Endothelial cell of umbilical vein (primary cell): ENCODE measurements at regions not wholly inside any gene's neighbourhood (a gene's known extent, or its start where the extent isn't known, plus 50 kb on each side); places are given as distances from the start of the nearest gene placed in this dataset.

Experiments used
- BruUV-seq: library from RNA; stranded (reverse); fragments of 400-500 nt; replicated peaks from 2 replicates; lab custom pipeline; 2021; lab: Mats Ljungman, UMichigan
- CTCF ChIA-PET: fragments of 300-600, 350-600 bp; sonication (Branson Sonifier 250); formaldehyde crosslinking; loops from one replicate; lab custom pipeline; 2021; ENCODE audit warnings: antibody characterized with exemption, inconsistent platforms; lab: Charles Lee
- POLR2A ChIA-PET: fragments of 300-600, 350-600 bp; sonication (Branson Sonifier 250); formaldehyde crosslinking; loops from one replicate; lab custom pipeline; 2021; ENCODE audit warnings: antibody characterized with exemption, inconsistent platforms; lab: Charles Lee
- DNase-seq: peaks from one replicate; pipeline ENCODE4 v3.0.0-alpha.2; 2011; ENCODE audit warnings: low read depth, low spot score
- FAIRE-seq: peaks from 2 replicates; lab custom pipeline; 2011; peaks lifted over from hg19 to GRCh38; lab: Jason Lieb, UNC
- H2AFZ ChIP-seq: 2 replicates; pipeline ENCODE4 v1.6.0; 2012; ENCODE audit warnings: low read depth, low read length, control low read depth, inconsistent platforms
- H3K27ac ChIP-seq: 2 replicates; pipeline ENCODE4 v1.5.1; 2011; ENCODE audit warnings: low read depth, mild to moderate bottlenecking, control low read depth, low read length, moderate library complexity; ENCODE audit not compliant: insufficient read depth
- H3K27me3 ChIP-seq, 2 experiments: 2 replicates each; pipeline versions ENCODE4 v1.6.0 to v1.6.1; 2011; ENCODE audit warnings: low read length in 2 of 2, mixed read lengths in 1 of 2; ENCODE audit not compliant: control insufficient read depth in 2 of 2, insufficient read depth in 2 of 2
- H3K36me3 ChIP-seq, 2 experiments: 2 replicates in 1 of 2; 3 replicates in 1 of 2; pipeline ENCODE4 v1.5.1; 2011; ENCODE audit warnings: low read length in 2 of 2, mild to moderate bottlenecking in 1 of 2, moderate library complexity in 1 of 2; ENCODE audit not compliant: control insufficient read depth in 2 of 2, insufficient read depth in 2 of 2; ENCODE audit errors: extremely low read depth in 1 of 2
- H3K4me1 ChIP-seq: 3 replicates; pipeline ENCODE4 v1.5.1; 2011; ENCODE audit warnings: mild to moderate bottlenecking, low read length; ENCODE audit not compliant: control insufficient read depth, insufficient read depth; ENCODE audit errors: extremely low read depth
- H3K4me2 ChIP-seq: 2 replicates; pipeline ENCODE4 v1.6.1; 2011; ENCODE audit warnings: low read length, control low read depth, mixed read lengths; ENCODE audit not compliant: insufficient read depth
- H3K4me3 ChIP-seq, 3 experiments: fragments of 200-600 bp in 1 of 3; sonication (generic), shearing (Covaris generic) in 1 of 3; replicated peaks in 1 of 3; 2 replicates each; pipeline ENCODE4 v1.5.1; 2011 to 2016; ENCODE audit warnings: control low read depth in 3 of 3, low read length in 3 of 3, mild to moderate bottlenecking in 2 of 3, inconsistent platforms in 1 of 3, low read depth in 1 of 3, moderate library complexity in 1 of 3; ENCODE audit not compliant: insufficient read depth in 1 of 3
- H3K79me2 ChIP-seq: 2 replicates; pipeline ENCODE4 v1.6.0; 2012; ENCODE audit warnings: low read length, inconsistent platforms; ENCODE audit not compliant: control insufficient read depth, insufficient read depth
- H3K9ac ChIP-seq: replicated peaks from 2 replicates; pipeline ENCODE3; 2011; ENCODE audit warnings: low read length, control low read depth; ENCODE audit not compliant: insufficient read depth; ENCODE audit errors: extremely low read depth
- H3K9me1 ChIP-seq: replicated peaks from 3 replicates; pipeline ENCODE4 v1.6.0; 2011; ENCODE audit warnings: mild to moderate bottlenecking, low read length; ENCODE audit not compliant: control insufficient read depth, insufficient read depth; ENCODE audit errors: extremely low read depth
- H3K9me3 ChIP-seq: replicated peaks from 2 replicates; pipeline ENCODE4 v1.5.1; 2012; ENCODE audit warnings: low read length, inconsistent platforms; ENCODE audit not compliant: control insufficient read depth, insufficient read depth
- H4K20me1 ChIP-seq: replicated peaks from 2 replicates; pipeline ENCODE3; 2011; ENCODE audit warnings: mild to moderate bottlenecking, low read length; ENCODE audit not compliant: control insufficient read depth, insufficient read depth; ENCODE audit errors: extremely low read depth
- CTCF ChIP-seq, 2 donors: IDR thresholded peaks; 1 replicate in 1 of 2; 2 replicates in 1 of 2; pipeline ENCODE4 v1.5.1; 2011; ENCODE audit warnings: low read length in 2 of 2, mild to moderate bottlenecking in 2 of 2, moderate library complexity in 2 of 2, control low read depth in 1 of 2, inconsistent platforms in 1 of 2, low read depth in 1 of 2; ENCODE audit not compliant: insufficient read depth in 1 of 2; ENCODE audit errors: extremely low read depth in 1 of 2
- MYC ChIP-seq: IDR thresholded peaks from one replicate; pipeline ENCODE4 v1.6.1; 2011; ENCODE audit warnings: mild to moderate bottlenecking, low read depth, low read length
- dilution Hi-C: fragments of 300-500 bp; cut with MboI; formaldehyde crosslinking; loops from one replicate; pipeline ENCODE4 v1.15.0; 2019; ENCODE audit warnings: low sequenced_read_pairs; ENCODE audit not compliant: extremely low pct_ligation_motif_present
- intact Hi-C: fragments of 100-400 bp; cut with micrococcal nuclease; formaldehyde crosslinking; loops from one replicate; pipeline ENCODE4 v1.10.0; 2022

- no peak overlapping the region for H3K27ac ChIP-seq
- no peaks in the 10 kb centered on the region for H3K9me1 ChIP-seq
- intact Hi-C loops (no loop called here), dilution Hi-C loops (no loop called here)
- CTCF ChIA-PET, result no interaction called here
- H3K79me2 ChIP-seq, result no peaks in the 10 kb centered on the region
- DNase-seq (no peak), FAIRE-seq (no peak)
- no peak overlapping the region for H3K4me2 ChIP-seq
- no peak overlapping the region for H3K4me3 ChIP-seq
- TF ChIP-seq CTCF (IDR thresholded peaks at IDR 0.05; ENCODE audit: extremely low read depth in 1 of 2, insufficient read depth in 1 of 2, low read depth in 1 of 2, low read length in 2 of 2), result no peak
- peaks cover 14% of the 10 kb centered on the region for H3K4me1 ChIP-seq
- no peaks in the 10 kb centered on the region for H3K36me3 ChIP-seq
- no peaks in the 10 kb centered on the region for H3K9me3 ChIP-seq
- no peaks in the 10 kb centered on the region for H4K20me1 ChIP-seq
- no TSS peak for BruUV-seq
- no peak overlapping the region for H3K9ac ChIP-seq
- POLR2A ChIA-PET, result no interaction called here
- no peak overlapping the region for H2AFZ ChIP-seq
- H3K27me3 ChIP-seq, result no peaks in the 10 kb centered on the region
Measured at GRCh38 chr12:88958946-88959345, 378.7 kb upstream of the KITLG start.

GRCh38 chr12:88958153-88958552, 377.9 kb upstream of the KITLG start:
- Histone ChIP-seq H3K4me1 (peaks cover 16% of the 10 kb centered on the region), H3K79me2 (no peaks in the 10 kb centered on the region), H3K9me1 (no peaks in the 10 kb centered on the region), H3K27ac (no peak overlapping the region), H3K9me3 (no peaks in the 10 kb centered on the region), H3K9ac (no peak overlapping the region), H4K20me1 (no peaks in the 10 kb centered on the region), H2AFZ (no peak overlapping the region), H3K4me3 (no peak overlapping the region), H3K27me3 (no peaks in the 10 kb centered on the region), H3K4me2 (no peak overlapping the region), H3K36me3 (no peaks in the 10 kb centered on the region)
- no peak for TF ChIP-seq MYC
- BruUV-seq, result no TSS peak
- CTCF ChIA-PET, result interaction anchor here (0.7 kb wide), 1 partner anchor 324 kb away, joined by 3 read pairs; no protein-coding TSS in a partner anchor
- POLR2A ChIA-PET, result no interaction called here
- no peak for FAIRE-seq
- no peak for DNase-seq
- dilution Hi-C loops (no loop called here), intact Hi-C loops (no loop called here)
